ENCODE measurements at regions not wholly inside any gene's neighbourhood (a gene's known extent, or its start where the extent isn't known, plus 50 kb on each side); places are given as distances from the start of the nearest gene placed in this dataset.

DNA sequence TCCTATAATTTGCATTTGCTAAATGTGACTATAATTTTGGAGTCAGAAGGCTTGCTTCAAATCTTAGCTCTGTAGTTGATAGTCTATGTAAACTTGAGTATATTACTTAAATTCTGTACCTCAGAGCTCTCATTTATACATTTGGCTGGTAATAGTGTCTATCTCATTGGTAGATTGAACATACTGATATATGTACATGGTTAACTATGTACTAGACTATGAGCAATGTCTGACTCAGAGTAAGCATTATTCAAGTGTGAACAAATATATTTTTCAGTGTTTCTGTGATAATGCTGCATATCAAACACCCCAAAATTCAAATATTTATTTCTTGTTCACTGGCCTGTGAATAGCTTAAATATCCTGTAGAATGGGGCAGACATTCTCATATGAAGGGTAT, 1568.9 kb upstream of the PABPC4L start:
- DNase-seq, result no peak

DNA sequence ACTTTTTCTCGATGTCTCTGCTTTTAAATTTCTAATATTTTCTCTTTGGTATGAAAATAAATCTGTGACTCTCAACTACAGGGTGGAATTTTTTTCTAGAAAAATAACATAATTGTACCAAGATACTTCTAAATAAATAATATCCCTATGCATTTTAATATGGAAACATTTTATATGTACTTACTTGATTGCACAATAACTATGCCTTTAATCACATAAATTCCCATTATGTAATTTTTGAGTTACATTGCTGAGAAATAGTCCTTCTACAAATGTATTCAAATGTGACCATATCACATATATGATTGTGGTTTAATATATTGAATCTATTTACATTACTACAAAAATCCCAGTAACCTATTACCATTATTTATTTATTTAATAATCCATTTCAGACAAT, 1543.3 kb upstream of the PABPC4L start:
- DNase-seq, result no peak

DNA sequence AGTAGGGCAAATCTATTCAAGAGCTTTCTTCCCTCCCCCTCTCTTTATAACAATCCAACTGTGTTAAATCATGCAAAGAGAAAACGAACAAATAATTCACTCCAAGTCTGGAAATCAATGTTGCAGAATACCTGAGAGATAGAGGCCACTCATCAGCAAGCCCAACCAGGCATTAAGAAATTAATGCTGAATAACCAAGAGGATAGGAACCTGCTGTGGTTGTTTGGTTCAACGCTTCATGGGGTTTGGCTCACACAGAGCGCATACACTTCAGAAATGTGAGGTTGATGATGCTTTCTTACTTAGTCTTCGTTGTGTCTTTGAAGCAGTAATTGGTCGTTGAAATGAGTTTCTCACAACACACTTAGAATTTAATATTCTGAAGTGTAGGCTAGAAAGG, 1540.0 kb upstream of the PABPC4L start:
- DNase-seq, result no peak

DNA sequence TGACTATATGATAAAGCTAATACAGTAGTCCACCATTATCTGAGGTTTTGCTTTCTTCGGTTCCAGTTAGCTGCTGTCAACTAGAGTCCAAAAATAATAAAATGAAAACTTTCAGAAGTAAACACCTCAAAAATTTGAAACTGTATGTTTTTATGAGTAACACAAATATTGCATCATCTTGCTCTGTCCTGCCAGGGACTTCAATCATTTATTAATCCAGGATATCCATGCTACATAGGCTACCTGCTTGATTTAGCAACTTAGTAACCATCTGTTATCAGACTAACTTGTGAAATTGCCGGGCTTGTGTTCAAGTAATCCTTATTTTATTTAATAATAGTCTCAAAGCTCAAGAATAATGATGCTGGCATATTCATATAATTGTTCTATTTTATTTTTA, 1537.8 kb upstream of the PABPC4L start:
- DNase-seq, result no peak

DNA sequence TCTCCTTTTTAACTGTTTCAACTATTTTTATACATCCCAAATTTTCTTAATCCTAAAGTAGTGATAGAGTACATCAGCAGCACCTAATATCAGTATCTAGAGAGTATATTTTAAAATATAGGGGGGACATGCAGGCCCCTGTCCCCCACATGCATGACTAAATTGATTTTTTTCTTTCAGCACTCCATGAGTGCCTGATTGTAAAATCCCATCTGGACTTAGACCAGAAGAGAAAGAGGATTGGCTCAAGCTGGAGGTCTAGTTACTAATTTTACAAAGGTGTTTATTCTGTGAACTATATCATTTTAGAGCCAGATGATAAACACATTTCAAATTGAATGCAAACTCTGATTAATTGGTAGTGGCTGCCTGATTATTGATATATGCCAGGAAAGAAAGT, 1533.9 kb upstream of the PABPC4L start:
- no peak for DNase-seq

DNA sequence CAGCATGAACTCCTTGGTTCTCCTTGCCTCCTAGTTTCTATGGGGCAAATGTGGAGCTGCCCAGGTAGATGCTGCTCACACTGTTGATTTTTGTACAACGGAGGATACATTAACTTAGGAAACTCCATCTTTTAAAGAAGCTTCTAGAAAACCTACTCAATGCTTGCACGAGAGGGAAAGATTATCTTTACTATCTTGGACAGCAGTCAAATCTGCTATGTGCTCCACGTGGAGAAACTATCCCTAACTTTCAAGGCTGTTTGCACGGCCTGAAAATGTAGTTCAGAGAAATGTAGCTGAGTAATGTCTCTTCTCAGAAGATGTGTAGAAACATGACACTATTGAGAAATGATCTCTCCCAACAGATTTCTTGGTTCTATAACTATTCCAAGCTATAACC, 1530.9 kb upstream of the PABPC4L start:
- DNase-seq, result no peak

DNA sequence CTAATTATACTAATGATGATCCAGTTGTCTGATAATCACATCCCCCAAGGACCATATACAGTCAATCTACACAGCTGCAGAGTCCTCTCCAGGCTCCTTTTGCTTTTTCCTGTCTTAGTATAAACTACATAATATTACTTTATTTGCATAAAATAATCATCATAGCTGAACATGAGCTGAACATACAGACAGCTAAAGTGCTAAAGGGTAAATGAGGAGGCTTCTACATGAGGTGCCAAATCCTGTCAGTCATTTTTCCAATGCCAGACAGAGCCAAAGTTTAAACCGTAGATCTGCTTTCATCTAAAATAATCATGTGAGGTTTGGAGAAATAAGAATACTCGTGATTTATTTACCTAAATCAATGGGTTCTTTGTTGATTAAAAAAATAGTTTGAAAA, 1530.1 kb upstream of the PABPC4L start:
- DNase-seq, result no peak

DNA sequence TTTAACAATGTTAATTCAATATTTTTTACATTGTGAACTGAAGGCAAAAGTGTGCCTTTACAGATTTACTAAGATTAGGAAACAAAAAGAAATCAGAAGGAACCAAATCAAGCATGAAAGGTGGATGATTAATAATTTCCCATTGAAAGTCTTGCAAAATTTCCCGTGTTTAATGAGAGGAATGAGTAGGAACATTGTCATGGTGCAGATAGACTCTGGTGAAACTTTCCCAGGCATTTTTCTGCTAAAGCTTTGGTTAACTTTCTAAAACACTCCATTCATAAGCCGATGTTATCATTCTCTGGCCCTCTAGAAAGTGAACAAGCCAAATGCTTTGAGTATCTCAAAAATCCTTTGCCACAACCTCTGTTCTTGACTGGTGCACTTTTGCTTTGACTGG, 1522.8 kb upstream of the PABPC4L start:
- no peak for DNase-seq

DNA sequence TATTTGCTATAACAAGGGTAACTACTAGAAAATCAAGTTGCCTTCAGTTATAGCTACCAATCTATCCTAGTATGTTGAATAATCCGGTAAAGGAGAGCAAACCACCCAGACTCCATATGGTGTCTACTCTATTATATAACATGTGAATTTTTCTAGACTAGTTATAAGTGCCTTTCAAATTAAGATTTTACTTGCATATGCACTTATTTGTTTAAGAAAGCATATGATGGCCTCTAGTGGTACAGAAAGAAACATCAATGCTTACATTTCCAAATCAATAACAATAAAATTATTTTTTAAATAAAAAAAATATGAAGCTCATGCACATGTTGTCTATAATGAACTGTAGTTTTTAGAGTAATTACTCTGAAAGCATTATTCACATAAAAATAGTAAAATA, 1516.4 kb upstream of the PABPC4L start:
- DNase-seq, result no peak

DNA sequence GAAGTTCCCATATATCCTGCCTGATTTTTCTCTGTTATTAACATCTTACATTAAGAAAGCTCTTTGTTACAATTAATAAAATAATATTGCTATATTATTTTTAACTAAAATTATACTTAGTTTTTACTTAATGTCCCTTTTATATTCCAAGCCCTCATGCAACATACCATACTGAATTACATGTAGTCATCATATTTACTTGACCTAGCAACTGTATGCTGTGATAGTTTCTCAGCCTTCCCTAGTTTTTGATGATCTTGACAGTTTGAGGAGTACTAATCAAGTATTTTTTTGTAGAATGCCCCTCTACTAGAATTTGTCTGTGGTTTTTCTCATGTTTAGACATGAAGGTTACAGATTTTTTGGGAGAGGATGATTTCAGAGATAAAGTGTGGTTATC, 1503.8 kb upstream of the PABPC4L start:
- no peak for DNase-seq

DNA sequence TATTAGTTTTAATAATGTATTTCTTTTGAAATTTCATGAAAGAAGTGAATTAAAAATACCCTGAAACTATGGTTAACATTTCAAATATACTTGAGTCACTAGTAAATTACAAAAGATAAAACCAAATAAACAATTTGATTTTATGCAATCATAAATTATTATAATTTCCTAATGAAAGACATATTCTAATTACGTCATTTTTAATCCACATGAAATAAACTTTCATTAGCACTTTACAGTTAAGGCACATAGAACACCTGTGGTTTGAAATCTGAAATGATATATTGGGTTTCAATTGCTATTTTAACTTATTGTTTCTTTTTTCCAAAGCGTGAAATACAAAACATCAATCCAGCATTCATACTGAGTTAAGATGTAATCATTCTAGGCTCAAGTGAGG, 1492.5 kb upstream of the PABPC4L start:
- DNase-seq, result no peak

DNA sequence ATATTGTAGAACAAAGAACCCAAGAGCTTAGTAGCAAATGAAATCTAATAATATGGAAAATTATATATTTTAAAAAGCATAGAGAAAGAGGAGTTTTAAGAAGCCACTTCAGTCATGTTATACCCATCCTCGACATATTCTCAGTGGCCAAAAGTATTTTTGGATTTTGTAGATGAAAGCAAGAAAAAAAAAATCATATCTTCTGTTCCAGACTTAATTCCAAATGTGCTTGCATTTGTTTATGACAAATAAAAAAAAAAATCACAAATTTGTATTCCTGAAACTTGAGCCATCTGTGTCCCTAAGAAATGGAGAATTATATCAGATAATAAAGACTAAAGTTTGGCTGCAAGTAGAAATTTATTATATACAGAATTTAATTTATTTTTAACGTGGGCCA, 1482.4 kb upstream of the PABPC4L start:
- DNase-seq, result no peak

DNA sequence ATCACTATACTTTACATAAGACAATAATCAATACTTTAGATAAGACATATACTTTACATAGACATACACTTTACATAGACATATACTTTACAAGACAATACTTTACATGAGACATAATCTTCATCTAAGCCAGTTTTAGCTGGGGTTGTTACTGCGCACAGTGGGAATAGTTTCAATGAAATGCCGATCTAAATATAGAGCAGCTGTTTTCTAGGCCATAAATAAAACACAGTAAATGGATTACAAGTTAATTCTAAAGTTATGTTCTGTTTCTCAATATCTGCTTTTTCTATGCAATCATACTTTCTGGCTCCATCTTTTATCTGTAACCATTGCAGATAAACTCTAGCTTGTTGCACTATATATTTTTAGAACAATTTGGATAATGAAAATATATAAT, 1470.6 kb upstream of the PABPC4L start:
- no peak for DNase-seq

DNA sequence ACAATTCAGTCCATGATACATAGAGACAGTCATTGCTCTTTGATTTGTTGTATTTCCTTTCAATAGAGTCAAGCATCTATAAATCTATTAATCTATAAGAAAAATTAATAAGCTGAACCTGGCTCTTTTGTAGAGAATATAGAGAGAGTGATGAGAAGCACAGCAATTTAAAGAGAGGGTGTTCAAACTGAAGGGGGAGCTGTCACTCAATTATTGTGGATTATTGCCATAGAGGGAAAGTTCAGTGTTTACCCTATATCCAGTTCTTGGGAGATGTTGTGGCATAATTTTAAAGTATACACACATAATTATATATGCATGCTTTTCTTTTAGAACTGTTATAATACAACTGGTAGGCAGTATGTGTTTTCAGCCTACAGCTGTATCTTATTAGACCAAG, 1469.0 kb upstream of the PABPC4L start:
- no peak for DNase-seq
